ENCODE measurements at regions not wholly inside any gene's neighbourhood (a gene's known extent, or its start where the extent isn't known, plus 50 kb on each side); places are given as distances from the start of the nearest gene placed in this dataset.

DNA sequence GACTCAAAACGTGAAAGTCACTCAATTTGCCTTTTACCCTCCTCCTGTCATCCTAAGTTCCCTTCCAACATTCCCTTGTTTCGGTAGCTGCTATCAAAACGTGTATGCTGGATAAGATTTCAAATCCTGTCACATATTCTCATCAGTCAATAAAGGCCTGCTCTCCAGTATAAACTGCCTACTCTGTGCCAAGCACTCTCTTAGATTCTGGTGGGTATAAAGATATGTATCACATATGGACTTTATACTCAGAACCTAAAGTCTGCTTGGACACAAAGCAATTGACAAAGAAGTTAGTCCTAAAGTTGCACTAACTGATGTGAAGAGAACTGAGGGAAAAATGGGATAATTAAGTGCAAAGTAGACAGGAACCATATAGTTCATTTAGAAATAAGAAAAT is 476.6 kb upstream of the MARCKS start:
- no peak for DNase-seq (ENCODE audit: low read depth in 3 of 3, low spot score in 2 of 3)

DNA sequence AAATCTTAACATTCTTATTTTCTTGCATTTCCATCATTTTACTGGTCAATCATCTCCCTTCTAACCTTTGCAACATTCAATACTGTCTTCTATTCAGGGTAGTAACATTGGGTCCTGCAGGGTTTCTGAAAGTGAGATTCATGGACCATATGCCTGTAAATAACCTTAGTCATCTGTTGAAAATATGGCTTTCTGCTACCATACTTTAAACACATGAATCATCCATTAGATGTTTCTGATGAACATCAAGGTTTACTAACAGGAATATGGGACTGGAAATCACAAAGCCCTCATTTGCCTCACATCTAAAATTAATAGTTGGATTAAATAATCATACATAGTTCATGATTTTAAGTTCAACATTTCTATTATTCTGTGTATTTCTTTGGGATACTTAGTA is 475.9 kb upstream of the MARCKS start:
- no peak for DNase-seq (ENCODE audit: low read depth in 3 of 3, low spot score in 2 of 3)

GRCh38 chr6:113381959-113382358 is 475.2 kb upstream of the MARCKS start:
- no peak for DNase-seq (ENCODE audit: low read depth in 3 of 3, low spot score in 2 of 3)

GRCh38 chr6:113383701-113384100 is 473.4 kb upstream of the MARCKS start:
- no peak for DNase-seq (ENCODE audit: low read depth in 3 of 3, low spot score in 2 of 3)

GRCh38 chr6:113385020-113385431 is 472.1 kb upstream of the MARCKS start:
- no peak for DNase-seq (ENCODE audit: low read depth in 3 of 3, low spot score in 2 of 3)

GRCh38 chr6:113388996-113389395 is 468.1 kb upstream of the MARCKS start:
- DNase-seq (ENCODE audit: low read depth in 3 of 3, low spot score in 2 of 3) = no peak

DNA sequence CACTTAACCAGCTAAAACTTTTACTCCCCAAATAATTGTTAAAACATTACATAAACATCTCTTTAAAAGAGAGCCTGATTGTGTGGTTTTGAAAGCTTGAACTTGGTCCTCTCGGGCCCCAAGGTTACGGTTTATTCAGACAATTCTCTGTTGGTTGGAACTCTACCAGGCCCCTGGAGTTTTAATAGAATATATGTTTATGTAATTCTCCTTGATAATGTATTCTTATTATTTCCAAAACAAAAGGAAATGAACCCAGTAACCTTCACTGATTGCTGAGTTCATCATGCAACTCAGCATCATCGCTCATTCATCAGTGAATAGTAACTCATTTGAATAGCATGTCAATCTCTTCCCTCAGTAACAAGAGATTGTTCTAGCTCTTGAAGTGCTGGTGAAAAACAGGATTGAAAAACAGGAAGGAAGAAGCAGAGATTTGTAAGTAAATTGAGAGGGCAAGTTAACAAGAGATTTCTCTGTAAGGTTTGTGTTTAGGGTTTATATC is 464.5 kb upstream of the MARCKS start:
- DNase-seq (ENCODE audit: low read depth in 3 of 3, low spot score in 2 of 3) = no peak

DNA sequence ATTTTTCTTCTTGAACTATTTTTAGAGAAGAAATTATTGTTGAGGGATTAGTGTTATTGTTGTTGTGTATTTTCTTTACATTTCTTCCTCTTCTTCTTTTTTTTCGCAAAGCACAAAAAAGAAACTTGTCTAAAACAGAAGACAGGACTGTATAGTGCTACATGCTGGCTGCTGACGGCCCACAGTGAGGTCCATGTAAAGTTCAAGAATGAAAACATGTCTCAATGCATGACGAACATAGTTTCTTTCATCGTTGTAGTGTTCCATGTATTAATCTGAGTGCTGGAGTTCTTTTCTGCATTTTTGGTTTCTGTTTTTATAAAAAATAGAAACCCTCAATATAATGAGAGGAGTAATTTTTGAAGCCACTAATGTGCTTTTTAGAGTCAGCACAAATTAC is 462.9 kb upstream of the MARCKS start:
- no peak for DNase-seq (ENCODE audit: low read depth in 3 of 3, low spot score in 2 of 3)

- no peak for DNase-seq (ENCODE audit: low read depth in 3 of 3, low spot score in 2 of 3)
These were observed 462.4 kb upstream of the MARCKS start for GRCh38 chr6:113394729-113395128.

GRCh38 chr6:113396730-113397129 is 460.4 kb upstream of the MARCKS start:
- no peak for DNase-seq (ENCODE audit: low read depth in 3 of 3, low spot score in 2 of 3)

DNA sequence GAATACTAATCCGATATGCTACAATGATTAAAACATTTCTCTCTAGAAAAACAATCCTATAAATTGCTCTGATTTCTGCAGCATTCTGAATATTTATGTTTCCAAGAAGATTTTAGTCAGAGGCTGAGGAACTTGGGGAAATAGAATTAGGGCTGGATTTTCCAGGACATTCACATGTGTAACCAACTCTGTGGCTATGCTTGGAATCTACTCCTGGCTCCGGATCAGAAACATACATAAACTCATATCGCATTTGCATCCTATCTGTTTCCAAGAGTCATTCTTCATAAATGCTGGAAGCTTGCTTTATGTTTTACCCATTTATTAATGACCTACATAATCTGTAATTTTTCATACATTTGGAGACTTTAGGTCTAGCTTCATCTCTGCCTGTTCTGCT is 459.9 kb upstream of the MARCKS start:
- no peak for DNase-seq (ENCODE audit: low read depth in 3 of 3, low spot score in 2 of 3)

DNA sequence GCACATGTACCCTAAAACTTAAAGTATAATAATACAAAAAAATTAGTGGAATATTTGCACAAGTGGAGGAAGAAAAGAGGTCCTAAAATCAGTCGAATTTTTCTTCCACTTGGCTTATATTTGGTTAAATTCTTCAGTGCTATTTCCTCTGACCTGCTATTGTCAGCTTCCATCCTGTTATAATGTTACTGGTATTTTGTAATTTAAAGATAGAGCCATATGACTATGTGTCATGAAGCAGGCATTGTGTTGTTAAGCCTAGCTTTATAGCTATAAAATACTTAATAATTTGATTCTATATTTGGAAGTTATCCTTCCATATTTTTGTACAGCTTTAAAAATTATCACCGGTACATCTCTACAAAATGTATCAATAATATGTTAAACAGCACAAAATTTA is 455.9 kb upstream of the MARCKS start:
- no peak for DNase-seq (ENCODE audit: low read depth in 3 of 3, low spot score in 2 of 3)

DNA sequence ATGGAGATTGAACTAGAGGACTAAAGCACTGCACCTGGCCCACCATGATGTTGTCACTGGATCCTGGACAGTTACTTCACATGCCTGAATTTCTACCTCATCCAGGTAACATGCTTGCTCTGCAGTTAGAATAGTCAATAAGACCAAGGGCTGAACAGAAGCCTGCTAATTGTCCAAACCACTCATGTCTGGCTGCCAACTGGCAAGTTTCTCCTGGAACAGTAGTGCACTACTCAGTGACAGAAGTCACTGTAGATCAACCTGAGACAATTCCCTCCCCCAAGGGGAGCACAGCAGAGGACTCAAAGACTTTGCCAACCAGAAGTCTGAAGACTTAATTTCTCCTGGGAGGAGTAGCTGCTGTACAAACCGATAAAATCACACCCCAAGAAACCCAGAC is 454.6 kb upstream of the MARCKS start:
- DNase-seq (ENCODE audit: low read depth in 3 of 3, low spot score in 2 of 3) = no peak

GRCh38 chr6:113403966-113404595 is 453.1 kb upstream of the MARCKS start:
- DNase-seq (ENCODE audit: low read depth in 3 of 3, low spot score in 2 of 3) = peak in 1 of 3 donors; percentile 39

- DNase-seq (ENCODE audit: low read depth in 3 of 3, low spot score in 2 of 3) = no peak
These were observed 451.7 kb upstream of the MARCKS start for GRCh38 chr6:113405326-113406047.

- DNase-seq (ENCODE audit: low read depth in 3 of 3, low spot score in 2 of 3) = no peak
These were observed 451.0 kb upstream of the MARCKS start for GRCh38 chr6:113406048-113406695.

GRCh38 chr6:113411011-113411410 is 446.1 kb upstream of the MARCKS start:
- DNase-seq (ENCODE audit: low read depth in 3 of 3, low spot score in 2 of 3) = no peak

DNA sequence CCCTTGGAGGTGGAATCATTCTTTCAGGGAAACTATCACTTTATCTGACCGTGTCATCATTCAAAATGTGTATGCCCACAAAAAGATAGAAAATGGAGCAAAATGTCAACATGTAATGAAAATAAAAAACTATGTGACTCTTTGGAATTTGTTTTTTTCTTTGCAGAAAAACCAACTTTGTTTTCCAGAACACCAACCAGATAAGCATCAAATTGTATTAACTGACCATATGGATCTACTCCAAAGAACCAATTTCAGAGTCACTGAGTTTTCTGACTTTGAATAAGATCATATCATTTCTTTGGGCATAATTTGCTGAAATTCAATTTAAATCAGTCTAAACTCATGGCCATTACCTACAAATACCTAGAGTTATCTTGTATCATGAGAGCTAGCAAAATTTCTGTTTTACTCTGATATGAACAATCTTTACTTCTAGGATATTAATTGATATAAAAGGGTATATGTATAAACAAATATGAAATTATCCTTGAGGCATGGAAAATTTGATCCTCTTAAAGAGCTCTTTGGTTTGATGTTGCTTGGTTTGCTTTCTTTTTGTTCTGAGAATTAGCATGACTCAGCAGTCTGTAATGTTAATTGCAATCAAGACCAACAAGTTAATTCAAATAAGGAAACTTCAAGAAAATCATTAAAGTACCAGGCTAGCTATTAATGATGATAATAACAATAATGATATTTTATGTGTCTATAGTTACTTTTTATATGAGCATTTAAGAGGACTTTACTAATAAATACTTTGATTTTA is 444.4 kb upstream of the MARCKS start:
- no peak for DNase-seq (ENCODE audit: low read depth in 3 of 3, low spot score in 2 of 3)

DNA sequence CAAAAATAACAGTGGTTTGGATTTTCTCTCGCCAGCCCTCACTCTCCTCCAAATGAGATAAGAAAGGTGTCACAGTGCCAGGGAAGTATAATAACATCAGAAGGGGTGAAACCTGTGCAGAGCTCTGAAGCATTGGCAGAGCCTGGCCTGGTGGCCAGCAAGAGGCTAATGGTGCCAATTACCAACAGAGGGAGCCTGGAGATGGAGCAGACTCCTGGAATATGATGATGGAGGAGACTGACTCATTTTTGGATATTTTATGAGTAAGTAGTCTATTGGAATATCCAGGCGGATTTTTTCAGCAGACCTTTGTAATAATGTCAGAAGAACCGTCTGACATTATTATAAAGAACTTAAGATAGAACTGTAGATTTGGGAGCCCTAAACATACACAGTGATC is 442.6 kb upstream of the MARCKS start:
- DNase-seq (ENCODE audit: low read depth in 3 of 3, low spot score in 2 of 3) = no peak

DNA sequence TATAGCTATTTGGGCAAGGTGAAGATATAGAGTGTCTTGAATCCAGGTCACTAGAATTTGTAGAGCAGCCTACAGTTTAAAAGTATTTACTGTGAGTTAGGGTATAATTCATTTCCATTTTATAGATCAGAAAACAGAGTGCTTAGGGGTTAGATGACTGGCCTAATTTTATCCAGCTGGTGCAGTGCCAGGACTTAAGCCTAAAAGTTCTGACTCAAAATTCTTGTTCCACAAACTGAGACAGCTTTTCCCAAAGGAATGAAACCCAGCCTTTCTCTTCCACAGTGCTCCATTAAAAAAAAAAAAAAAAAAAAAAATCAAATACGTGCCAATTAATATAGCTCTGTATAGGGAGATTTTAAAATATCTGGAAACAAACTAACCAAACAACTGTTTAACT is 441.0 kb upstream of the MARCKS start:
- DNase-seq (ENCODE audit: low read depth in 3 of 3, low spot score in 2 of 3) = no peak

- no peak for DNase-seq (ENCODE audit: low read depth in 3 of 3, low spot score in 2 of 3)
These were observed 436.9 kb upstream of the MARCKS start for GRCh38 chr6:113420290-113420689.
